SK-N-SH (cell line): ENCODE measurements at regions not wholly inside any gene's neighbourhood (a gene's known extent, or its start where the extent isn't known, plus 50 kb on each side); places are given as distances from the start of the nearest gene placed in this dataset.

Source experiments
- CTCF ChIA-PET: fragments of 300-600, 350-600 bp; formaldehyde crosslinking; extraction: SDS; loops from one replicate; lab custom pipeline; 2021; lab: Yijun Ruan, JAX
- POLR2A ChIA-PET: fragments of 350-600 bp; sonication (Branson Sonifier 250); formaldehyde crosslinking; extraction: SDS; loops from one replicate; lab custom pipeline; 2020; ENCODE audit warnings: antibody characterized with exemption, inconsistent platforms; lab: Yijun Ruan, JAX
- DNase-seq: peaks from one replicate; pipeline ENCODE4 v3.0.0; 2012
- H2AFZ ChIP-seq: fragments of 200-600 bp; sonication (generic); 2 replicates; pipeline ENCODE4 v1.8.1; 2016; ENCODE audit warnings: antibody characterized with exemption, mild to moderate bottlenecking, low read depth
- H3F3A ChIP-seq: fragments of 200-600 bp; sonication (generic); replicated peaks from 2 replicates; pipeline ENCODE3; 2016; ENCODE audit warnings: antibody characterized with exemption, mild to moderate bottlenecking; ENCODE audit not compliant: insufficient read depth
- H3K27ac ChIP-seq, 2 experiments: fragments of 200-500 bp in 1 of 2; fragments of 200-600 bp in 1 of 2; sonication (Bioruptor generic) in 1 of 2; sonication (generic), shearing (Covaris generic) in 1 of 2; 2 replicates each; pipeline versions ENCODE4 v1.5.1 to v1.6.1; 2014 to 2016; ENCODE audit warnings: low read depth in 2 of 2, inconsistent platforms in 1 of 2, low read length in 1 of 2, mild to moderate bottlenecking in 1 of 2, mixed read lengths in 1 of 2
- H3K27me3 ChIP-seq: fragments of 200-600 bp; sonication (generic), shearing (Covaris generic); 2 replicates; pipeline ENCODE4 v1.6.1; 2016; ENCODE audit warnings: mixed run types; ENCODE audit not compliant: insufficient read depth
- H3K36me3 ChIP-seq, 2 experiments: fragments of 200-500 bp in 1 of 2; fragments of 200-600 bp in 1 of 2; sonication (Bioruptor generic) in 1 of 2; sonication (generic) in 1 of 2; replicated peaks in 1 of 2; 2 replicates each; pipeline versions ENCODE3 to v1.5.1; 2014 to 2016; ENCODE audit warnings: low read length in 1 of 2, mild to moderate bottlenecking in 1 of 2; ENCODE audit not compliant: insufficient read depth in 2 of 2, control insufficient read depth in 1 of 2
- H3K4me1 ChIP-seq, 2 experiments: fragments of 200-500 bp in 1 of 2; fragments of 200-600 bp in 1 of 2; sonication (Bioruptor generic) in 1 of 2; sonication (generic), shearing (Covaris generic) in 1 of 2; 2 replicates each; pipeline versions ENCODE4 v1.5.1 to v1.6.1; 2014 to 2016; ENCODE audit warnings: low read depth in 1 of 2, low read length in 1 of 2, mixed run types in 1 of 2; ENCODE audit not compliant: insufficient read depth in 2 of 2, control insufficient read depth in 1 of 2
- H3K4me2 ChIP-seq: fragments of 200-600 bp; sonication (generic), shearing (Covaris generic); 2 replicates; pipeline ENCODE4 v1.6.1; 2017; ENCODE audit warnings: mixed run types
- H3K4me3 ChIP-seq, 2 experiments: fragments of 200-500 bp in 1 of 2; fragments of 200-600 bp in 1 of 2; sonication (Bioruptor generic) in 1 of 2; sonication (generic), shearing (Covaris generic) in 1 of 2; 2 replicates each; pipeline versions ENCODE4 v1.5.1 to v1.8.1; 2014 to 2016; ENCODE audit warnings: low read depth in 2 of 2, inconsistent platforms in 1 of 2, low read length in 1 of 2, mild to moderate bottlenecking in 1 of 2, mixed read lengths in 1 of 2, moderate library complexity in 1 of 2
- H3K79me2 ChIP-seq: fragments of 200-600 bp; sonication (generic); 2 replicates; pipeline ENCODE4 v1.8.1; 2017; ENCODE audit warnings: mild to moderate bottlenecking; ENCODE audit not compliant: insufficient read depth
- H3K9ac ChIP-seq: fragments of 200-600 bp; sonication (generic); 2 replicates; pipeline ENCODE4 v1.6.1; 2017; ENCODE audit warnings: mixed run types
- H3K9me2 ChIP-seq: fragments of 200-600 bp; sonication (generic); 2 replicates; pipeline ENCODE4 v1.6.1; 2017; ENCODE audit warnings: mixed run types
- H3K9me3 ChIP-seq: fragments of 200-600 bp; sonication (generic); 2 replicates; pipeline ENCODE4 v1.6.1; 2017; ENCODE audit warnings: mixed run types, mild to moderate bottlenecking, moderate library complexity
- H4K20me1 ChIP-seq: fragments of 200-600 bp; sonication (generic); 2 replicates; pipeline ENCODE4 v1.6.1; 2017; ENCODE audit warnings: mild to moderate bottlenecking, mixed run types; ENCODE audit not compliant: insufficient read depth
- FOSL2 ChIP-seq: IDR thresholded peaks from 2 replicates; pipeline ENCODE4 v1.4.0; 2012; ENCODE audit warnings: low read depth, mild to moderate bottlenecking, moderate library complexity, borderline replicate concordance
- FOXJ3 ChIP-seq: sonication (generic); formaldehyde crosslinking; IDR thresholded peaks from 2 replicates; pipeline ENCODE4 v1.5.1; 2020; ENCODE audit warnings: mild to moderate bottlenecking, missing genetic modification reagents
- FOXM1 ChIP-seq: IDR thresholded peaks from 2 replicates; pipeline ENCODE4 v1.4.0; 2012; ENCODE audit warnings: low read depth, mild to moderate bottlenecking
- GABPA ChIP-seq: IDR thresholded peaks from 2 replicates; pipeline ENCODE4 v1.4.0; 2012; ENCODE audit warnings: low read depth, mild to moderate bottlenecking
- GATA2 ChIP-seq: sonication (generic); formaldehyde crosslinking; IDR thresholded peaks from 2 replicates; pipeline ENCODE4 v1.5.0; 2020; ENCODE audit warnings: mild to moderate bottlenecking, missing genetic modification reagents
- MEF2A ChIP-seq: IDR thresholded peaks from 2 replicates; pipeline ENCODE4 v1.4.0; 2012; ENCODE audit warnings: low read depth, borderline replicate concordance
- MXI1 ChIP-seq: IDR thresholded peaks from 2 replicates; pipeline ENCODE4 v1.6.1; 2012; ENCODE audit warnings: mild to moderate bottlenecking, low read depth, low read length, improper control_type of control experiment
- SIN3A ChIP-seq: IDR thresholded peaks from 2 replicates; pipeline ENCODE4 v1.6.1; 2012; ENCODE audit warnings: low read depth, mild to moderate bottlenecking, low read length, moderate library complexity, borderline replicate concordance
- TAF1 ChIP-seq: IDR thresholded peaks from 2 replicates; pipeline ENCODE4 v1.6.1; 2012; ENCODE audit warnings: low read depth, mild to moderate bottlenecking, low read length, moderate library complexity, borderline replicate concordance
- TCF12 ChIP-seq: IDR thresholded peaks from 2 replicates; pipeline ENCODE4 v1.4.0; 2012
- WGBS: methylation state at CpG from one replicate; pipeline ENCODE4 v1.1.6; 2017; ENCODE audit warnings: low lambda C conversion rate; 5-methylcytosine and 5-hydroxymethylcytosine counted together
- TF ChIP-seq, protein P1 (sequence below): IDR thresholded peaks from 2 replicates; pipeline ENCODE4 v1.6.1; 2012; ENCODE audit warnings: mild to moderate bottlenecking, low read depth, low read length, moderate library complexity
- TF ChIP-seq, protein P2 (sequence below): fragments of 150-350 bp; IDR thresholded peaks from 2 replicates; pipeline ENCODE4 v1.6.1; 2017; ENCODE audit warnings: antibody characterized with exemption, low read length, low read depth, borderline replicate concordance
- TF ChIP-seq, protein P3 (sequence below): fragments of 150-350 bp; IDR thresholded peaks from 2 replicates; pipeline ENCODE4 v1.6.1; 2016; ENCODE audit warnings: mild to moderate bottlenecking, low read depth, low read length
- TF ChIP-seq, protein P4 (sequence below): IDR thresholded peaks from 2 replicates; pipeline ENCODE4 v1.4.0; 2012; ENCODE audit warnings: low read depth, borderline replicate concordance
- TF ChIP-seq, protein P5 (sequence below): IDR thresholded peaks from 2 replicates; pipeline ENCODE4 v1.4.0; 2012; ENCODE audit warnings: low read depth
- TF ChIP-seq, protein P6 (sequence below): fragments of 200-600 bp; sonication (generic); IDR thresholded peaks from 2 replicates; pipeline ENCODE4 v1.6.1; 2017; ENCODE audit warnings: antibody characterized with exemption, mild to moderate bottlenecking, moderate library complexity

DNA sequence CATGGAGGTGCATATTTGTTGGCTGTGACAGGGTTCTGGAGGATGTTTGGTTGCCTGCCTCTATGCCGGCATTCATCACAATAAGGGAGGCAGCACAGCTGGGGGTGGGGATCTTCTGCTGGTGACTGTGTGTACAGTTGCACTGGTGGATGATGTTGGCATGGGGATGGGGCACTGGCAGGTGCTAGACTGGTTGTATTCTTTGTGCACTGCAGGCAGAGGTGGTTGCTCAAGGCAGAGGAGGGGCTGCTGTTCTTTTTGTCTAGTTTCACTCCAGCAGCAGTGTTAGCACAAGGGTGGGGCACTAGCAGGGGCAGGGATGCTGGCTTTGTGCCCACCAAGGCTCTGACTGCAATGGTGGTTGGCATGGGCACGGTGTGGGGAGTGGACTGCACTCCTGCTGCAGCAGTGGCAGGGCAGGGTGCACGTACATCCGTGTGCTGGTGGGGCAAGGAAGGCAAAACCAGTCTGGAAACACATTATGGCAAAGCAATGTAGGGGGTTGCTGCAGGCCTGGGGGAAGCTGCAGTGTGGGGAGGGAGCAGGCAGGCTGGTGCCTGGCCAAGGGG lies 69.3 kb downstream of the ISOC1 start:
- TF ChIP-seq SIN3A = no peak
- no peaks in the 10 kb centered on the region for H3K27me3 ChIP-seq
- DNase-seq = no peak
- H3K79me2 ChIP-seq = no peaks in the 10 kb centered on the region
- no peak overlapping the region for H3K4me2 ChIP-seq
- no peaks in the 10 kb centered on the region for H3K9me2 ChIP-seq
- H2AFZ ChIP-seq = no peak overlapping the region
- H4K20me1 ChIP-seq = no peaks in the 10 kb centered on the region
- no peaks in the 10 kb centered on the region for H3F3A ChIP-seq
- H3K4me3 ChIP-seq = no peak overlapping the region
- CTCF ChIA-PET = interaction anchor here (0.6 kb wide), 1 partner anchor 102 kb away, joined by 3 read pairs; no protein-coding TSS in a partner anchor
- 14% methylated on average over 4 of the region's 4 CpGs for WGBS
- no peak overlapping the region for H3K27ac ChIP-seq
- no peaks in the 10 kb centered on the region for H3K4me1 ChIP-seq
- POLR2A ChIA-PET = no interaction called here
- H3K9ac ChIP-seq = no peak overlapping the region
- H3K9me3 ChIP-seq = no peaks in the 10 kb centered on the region
- no peaks in the 10 kb centered on the region for H3K36me3 ChIP-seq

DNA sequence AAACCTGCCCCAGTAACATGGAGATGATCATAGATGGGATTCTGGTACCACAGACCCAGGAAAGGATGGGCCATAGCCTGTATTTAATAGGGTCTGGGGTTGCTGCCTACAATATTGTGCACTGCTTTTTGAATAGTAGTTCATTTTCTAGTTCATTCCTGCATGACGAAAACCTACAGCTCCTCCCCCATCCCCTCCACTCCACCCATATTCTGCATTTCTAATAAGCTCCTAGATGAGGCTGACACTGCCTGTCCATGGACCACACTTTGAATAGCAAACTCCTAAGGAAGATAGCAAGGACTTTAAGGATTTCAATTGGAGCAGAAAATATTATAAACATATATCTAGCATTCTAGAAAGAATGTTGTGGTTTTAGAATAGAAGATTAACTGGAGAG lies 75.5 kb downstream of the ISOC1 start:
- TF ChIP-seq FOXM1 (no peak), TCF12 (no peak), TAF1 (no peak), MEF2A (no peak), GABPA (no peak), SIN3A (no peak), MXI1 (no peak), FOXJ3 (CRISPR knock-in tag) (no peak), GATA2 (CRISPR knock-in tag) (no peak), FOSL2 (no peak)
- TF ChIP-seq, protein P1, sequence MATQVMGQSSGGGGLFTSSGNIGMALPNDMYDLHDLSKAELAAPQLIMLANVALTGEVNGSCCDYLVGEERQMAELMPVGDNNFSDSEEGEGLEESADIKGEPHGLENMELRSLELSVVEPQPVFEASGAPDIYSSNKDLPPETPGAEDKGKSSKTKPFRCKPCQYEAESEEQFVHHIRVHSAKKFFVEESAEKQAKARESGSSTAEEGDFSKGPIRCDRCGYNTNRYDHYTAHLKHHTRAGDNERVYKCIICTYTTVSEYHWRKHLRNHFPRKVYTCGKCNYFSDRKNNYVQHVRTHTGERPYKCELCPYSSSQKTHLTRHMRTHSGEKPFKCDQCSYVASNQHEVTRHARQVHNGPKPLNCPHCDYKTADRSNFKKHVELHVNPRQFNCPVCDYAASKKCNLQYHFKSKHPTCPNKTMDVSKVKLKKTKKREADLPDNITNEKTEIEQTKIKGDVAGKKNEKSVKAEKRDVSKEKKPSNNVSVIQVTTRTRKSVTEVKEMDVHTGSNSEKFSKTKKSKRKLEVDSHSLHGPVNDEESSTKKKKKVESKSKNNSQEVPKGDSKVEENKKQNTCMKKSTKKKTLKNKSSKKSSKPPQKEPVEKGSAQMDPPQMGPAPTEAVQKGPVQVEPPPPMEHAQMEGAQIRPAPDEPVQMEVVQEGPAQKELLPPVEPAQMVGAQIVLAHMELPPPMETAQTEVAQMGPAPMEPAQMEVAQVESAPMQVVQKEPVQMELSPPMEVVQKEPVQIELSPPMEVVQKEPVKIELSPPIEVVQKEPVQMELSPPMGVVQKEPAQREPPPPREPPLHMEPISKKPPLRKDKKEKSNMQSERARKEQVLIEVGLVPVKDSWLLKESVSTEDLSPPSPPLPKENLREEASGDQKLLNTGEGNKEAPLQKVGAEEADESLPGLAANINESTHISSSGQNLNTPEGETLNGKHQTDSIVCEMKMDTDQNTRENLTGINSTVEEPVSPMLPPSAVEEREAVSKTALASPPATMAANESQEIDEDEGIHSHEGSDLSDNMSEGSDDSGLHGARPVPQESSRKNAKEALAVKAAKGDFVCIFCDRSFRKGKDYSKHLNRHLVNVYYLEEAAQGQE = no peak
- TF ChIP-seq, protein P2, sequence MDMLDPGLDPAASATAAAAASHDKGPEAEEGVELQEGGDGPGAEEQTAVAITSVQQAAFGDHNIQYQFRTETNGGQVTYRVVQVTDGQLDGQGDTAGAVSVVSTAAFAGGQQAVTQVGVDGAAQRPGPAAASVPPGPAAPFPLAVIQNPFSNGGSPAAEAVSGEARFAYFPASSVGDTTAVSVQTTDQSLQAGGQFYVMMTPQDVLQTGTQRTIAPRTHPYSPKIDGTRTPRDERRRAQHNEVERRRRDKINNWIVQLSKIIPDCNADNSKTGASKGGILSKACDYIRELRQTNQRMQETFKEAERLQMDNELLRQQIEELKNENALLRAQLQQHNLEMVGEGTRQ = no peak
- TF ChIP-seq, protein P3, sequence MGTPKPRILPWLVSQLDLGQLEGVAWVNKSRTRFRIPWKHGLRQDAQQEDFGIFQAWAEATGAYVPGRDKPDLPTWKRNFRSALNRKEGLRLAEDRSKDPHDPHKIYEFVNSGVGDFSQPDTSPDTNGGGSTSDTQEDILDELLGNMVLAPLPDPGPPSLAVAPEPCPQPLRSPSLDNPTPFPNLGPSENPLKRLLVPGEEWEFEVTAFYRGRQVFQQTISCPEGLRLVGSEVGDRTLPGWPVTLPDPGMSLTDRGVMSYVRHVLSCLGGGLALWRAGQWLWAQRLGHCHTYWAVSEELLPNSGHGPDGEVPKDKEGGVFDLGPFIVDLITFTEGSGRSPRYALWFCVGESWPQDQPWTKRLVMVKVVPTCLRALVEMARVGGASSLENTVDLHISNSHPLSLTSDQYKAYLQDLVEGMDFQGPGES = no peak
- TF ChIP-seq, protein P4, sequence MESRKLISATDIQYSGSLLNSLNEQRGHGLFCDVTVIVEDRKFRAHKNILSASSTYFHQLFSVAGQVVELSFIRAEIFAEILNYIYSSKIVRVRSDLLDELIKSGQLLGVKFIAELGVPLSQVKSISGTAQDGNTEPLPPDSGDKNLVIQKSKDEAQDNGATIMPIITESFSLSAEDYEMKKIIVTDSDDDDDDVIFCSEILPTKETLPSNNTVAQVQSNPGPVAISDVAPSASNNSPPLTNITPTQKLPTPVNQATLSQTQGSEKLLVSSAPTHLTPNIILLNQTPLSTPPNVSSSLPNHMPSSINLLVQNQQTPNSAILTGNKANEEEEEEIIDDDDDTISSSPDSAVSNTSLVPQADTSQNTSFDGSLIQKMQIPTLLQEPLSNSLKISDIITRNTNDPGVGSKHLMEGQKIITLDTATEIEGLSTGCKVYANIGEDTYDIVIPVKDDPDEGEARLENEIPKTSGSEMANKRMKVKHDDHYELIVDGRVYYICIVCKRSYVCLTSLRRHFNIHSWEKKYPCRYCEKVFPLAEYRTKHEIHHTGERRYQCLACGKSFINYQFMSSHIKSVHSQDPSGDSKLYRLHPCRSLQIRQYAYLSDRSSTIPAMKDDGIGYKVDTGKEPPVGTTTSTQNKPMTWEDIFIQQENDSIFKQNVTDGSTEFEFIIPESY = no peak
- TF ChIP-seq, protein P5, sequence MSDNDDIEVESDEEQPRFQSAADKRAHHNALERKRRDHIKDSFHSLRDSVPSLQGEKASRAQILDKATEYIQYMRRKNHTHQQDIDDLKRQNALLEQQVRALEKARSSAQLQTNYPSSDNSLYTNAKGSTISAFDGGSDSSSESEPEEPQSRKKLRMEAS = no peak
- TF ChIP-seq, protein P6, sequence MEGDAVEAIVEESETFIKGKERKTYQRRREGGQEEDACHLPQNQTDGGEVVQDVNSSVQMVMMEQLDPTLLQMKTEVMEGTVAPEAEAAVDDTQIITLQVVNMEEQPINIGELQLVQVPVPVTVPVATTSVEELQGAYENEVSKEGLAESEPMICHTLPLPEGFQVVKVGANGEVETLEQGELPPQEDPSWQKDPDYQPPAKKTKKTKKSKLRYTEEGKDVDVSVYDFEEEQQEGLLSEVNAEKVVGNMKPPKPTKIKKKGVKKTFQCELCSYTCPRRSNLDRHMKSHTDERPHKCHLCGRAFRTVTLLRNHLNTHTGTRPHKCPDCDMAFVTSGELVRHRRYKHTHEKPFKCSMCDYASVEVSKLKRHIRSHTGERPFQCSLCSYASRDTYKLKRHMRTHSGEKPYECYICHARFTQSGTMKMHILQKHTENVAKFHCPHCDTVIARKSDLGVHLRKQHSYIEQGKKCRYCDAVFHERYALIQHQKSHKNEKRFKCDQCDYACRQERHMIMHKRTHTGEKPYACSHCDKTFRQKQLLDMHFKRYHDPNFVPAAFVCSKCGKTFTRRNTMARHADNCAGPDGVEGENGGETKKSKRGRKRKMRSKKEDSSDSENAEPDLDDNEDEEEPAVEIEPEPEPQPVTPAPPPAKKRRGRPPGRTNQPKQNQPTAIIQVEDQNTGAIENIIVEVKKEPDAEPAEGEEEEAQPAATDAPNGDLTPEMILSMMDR = no peak
- Histone ChIP-seq H3F3A (no peaks in the 10 kb centered on the region), H3K27ac (no peak overlapping the region), H3K79me2 (no peaks in the 10 kb centered on the region), H3K36me3 (no peaks in the 10 kb centered on the region), H4K20me1 (no peaks in the 10 kb centered on the region), H3K4me2 (no peak overlapping the region), H3K9me2 (no peaks in the 10 kb centered on the region), H3K4me1 (no peaks in the 10 kb centered on the region), H2AFZ (no peak overlapping the region), H3K9ac (no peak overlapping the region), H3K9me3 (no peaks in the 10 kb centered on the region), H3K27me3 (no peaks in the 10 kb centered on the region), H3K4me3 (no peak overlapping the region)
- DNase-seq = no peak
- CTCF ChIA-PET = interaction anchor here (0.8 to 1.9 kb wide), 3 partner anchors 264 to 599 kb away, joined by 3 to 7 read pairs (median 4); no protein-coding TSS in a partner anchor
- POLR2A ChIA-PET = no interaction called here
- 17% methylated on average over 1 of the region's 1 CpG for WGBS
